HG03097 (cell line): ENCODE measurements at regions not wholly inside any gene's neighbourhood (a gene's known extent, or its start where the extent isn't known, plus 50 kb on each side); places are given as distances from the start of the nearest gene placed in this dataset.
"Not testable (repeated sequence)": the region's sequence is repeated elsewhere in the genome, so short reads cannot be mapped to it uniquely, and the experiment has no call there.

Source experiments
- ATAC-seq: cut with Tn5 transposase; IDR thresholded peaks from one replicate; pipeline ENCODE4 v1.9.1; 2021; ENCODE audit not compliant: unreplicated experiment, low FRiP score

DNA sequence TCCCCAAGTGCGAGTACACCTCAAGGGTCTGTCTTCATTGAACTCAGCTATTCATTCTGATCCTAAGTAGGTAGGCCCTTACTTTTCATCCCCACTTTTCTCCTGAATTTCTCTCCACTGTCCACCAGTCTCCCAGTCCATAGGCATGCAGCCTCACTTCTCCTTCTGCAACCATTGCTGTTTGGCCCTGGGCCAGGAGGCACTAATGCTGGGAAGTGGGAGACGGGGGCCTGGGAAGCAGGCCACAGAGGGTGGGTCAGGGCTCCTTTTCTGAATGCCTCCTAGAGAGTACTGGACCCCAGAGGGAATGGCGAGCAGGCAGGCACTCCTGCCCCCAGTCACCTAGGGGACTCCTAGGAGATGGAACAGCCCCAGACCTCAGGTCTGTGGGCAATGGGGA lies 203.5 kb upstream of the RPL34 start:
- no peak for ATAC-seq

DNA sequence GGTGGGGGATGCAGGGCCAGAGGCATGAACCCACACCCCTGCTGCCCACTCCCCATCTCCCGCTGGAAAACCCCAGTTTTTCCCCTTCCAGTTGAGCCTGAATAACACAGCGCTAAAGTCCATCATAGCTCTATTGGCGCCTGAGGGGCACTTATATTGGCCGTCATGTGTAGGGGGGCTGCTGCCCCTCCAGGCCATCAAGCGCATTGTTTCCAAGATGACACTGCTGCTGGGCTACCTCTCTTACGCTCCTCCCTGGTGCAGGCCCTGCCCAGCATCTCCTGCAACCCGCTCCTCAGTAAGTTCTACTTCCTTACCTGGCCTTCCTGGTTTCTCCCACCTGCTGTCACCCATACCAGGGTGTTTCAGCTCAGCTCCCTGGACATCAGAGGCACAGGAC lies 205.0 kb upstream of the RPL34 start:
- ATAC-seq = no peak

DNA sequence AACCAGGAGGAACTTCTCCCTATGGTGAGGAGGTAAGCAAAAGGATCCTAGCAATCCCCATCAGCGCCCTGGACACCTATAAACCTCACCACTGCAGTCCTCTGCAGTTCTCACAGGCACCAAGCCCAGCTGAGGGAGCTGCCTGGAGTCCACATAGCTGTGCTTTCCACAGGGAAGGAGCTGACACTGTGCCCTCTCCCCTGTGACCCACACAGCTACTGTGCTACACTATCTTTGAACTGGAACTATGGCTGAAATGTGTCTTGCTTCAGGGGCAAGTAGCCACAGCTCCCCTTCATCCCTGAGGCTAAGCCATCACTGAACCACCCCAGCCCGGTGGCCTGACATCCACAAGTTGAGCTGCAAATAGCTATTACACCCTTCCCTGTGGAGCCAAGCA lies 208.5 kb upstream of the RPL34 start:
- ATAC-seq = no peak

DNA sequence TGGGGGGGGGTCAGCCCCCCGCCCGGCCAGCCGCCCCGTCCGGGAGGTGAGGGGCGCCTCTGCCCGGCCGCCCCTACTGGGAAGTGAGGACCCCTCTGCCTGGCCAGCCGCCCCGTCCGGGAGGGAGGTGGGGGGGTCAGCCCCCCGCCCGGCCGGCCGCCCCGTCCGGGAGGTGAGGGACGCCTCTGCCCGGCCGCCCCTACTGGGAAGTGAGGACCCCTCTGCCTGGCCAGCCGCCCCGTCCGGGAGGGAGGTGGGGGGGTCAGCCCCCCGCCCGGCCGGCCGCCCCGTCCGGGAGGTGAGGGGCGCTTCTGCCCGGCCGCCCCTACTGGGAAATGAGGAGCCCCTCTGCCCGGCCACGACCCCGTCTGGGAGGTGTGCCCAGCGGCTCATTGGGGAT lies 210.7 kb upstream of the RPL34 start:
- ATAC-seq = not testable (repeated sequence)

DNA sequence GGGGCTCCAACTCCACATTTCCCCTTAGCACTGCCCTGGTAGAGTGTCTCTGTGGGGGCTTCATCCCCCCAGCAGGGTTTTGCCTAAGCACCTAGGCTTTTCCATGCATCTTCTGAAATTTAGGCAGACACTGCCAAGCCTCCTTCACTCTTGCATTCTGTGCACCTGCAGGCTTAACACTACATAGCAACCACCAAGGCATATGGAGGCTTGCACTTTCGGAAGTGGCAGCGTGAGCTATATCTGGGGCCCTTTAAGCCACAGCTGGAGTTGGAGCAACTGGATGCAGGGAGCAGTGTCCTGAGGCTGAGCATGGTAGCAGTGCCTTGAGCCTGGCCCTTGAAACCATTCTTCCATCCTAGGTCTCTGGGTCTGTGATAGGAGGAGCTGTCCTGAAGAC lies 214.8 kb upstream of the RPL34 start:
- ATAC-seq = no peak

DNA sequence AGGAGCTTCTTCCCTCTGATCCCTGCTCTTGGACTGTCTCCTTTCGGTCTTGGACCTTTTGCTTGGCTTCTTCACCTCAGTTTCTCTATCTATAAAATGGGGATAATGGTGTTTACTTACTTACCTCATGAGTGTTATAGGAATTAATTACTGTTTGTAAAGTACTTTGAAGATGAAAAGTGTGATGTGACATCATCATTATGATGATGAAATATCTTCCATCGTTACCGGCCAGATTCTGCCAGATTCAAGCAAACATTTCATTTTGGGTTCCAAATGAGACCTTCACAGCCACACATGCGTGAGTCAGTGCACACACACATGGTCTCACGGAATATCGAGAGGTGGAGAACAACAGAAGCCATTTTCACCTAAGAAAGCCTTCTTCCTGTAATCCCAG lies 220.1 kb upstream of the RPL34 start:
- no peak for ATAC-seq

DNA sequence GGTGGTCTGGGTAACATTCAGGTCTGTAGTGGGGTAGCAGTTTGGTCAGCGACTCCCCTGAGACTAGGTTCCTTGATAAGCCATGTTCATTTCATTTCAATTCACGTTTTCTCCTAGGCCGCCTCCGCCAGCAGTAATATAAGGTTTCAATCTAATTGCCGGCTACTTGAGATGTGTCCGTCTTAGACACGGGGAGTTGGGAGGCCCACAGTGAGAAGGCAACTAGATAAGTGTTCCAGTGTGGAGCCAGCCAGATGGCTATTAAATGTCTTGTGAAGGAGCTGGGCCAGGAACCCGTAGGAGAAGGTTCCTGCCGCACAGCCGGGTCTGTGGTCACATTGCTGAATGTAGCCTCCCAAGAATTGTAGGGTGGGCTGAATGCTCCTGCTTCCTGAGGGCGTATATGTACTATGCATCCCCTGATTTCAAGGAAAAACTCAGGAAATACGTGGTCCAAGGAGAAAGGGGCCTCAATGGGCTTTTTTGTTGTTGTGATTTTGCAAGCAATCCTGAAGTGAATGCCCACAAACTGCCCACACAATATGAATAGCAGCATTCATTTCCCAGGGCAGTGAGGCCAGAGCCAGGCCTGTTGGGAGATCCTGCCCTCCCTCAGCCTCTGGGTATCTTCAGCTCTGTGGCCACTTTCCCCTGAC lies 220.6 kb upstream of the RPL34 start:
- no peak for ATAC-seq

DNA sequence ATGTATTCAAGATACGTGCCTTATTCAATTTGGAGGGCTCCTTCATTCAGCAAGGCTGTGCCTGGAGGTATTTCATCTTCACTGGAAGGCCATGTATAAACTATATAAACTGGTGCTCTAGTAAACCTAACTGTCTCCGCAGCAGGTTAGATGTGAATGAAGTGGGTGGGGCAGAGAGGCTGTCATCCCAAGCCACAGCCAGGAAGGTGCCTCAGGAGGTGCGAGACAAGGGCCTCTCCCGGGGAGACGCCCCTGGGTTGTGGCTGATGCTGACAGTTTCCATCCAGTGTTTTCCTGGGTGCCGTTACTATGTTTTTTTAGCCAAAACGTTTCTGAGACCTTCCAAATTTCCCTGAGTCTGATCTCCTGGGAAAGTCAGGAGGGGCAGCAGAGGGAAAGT lies 221.5 kb upstream of the RPL34 start:
- ATAC-seq = no peak

DNA sequence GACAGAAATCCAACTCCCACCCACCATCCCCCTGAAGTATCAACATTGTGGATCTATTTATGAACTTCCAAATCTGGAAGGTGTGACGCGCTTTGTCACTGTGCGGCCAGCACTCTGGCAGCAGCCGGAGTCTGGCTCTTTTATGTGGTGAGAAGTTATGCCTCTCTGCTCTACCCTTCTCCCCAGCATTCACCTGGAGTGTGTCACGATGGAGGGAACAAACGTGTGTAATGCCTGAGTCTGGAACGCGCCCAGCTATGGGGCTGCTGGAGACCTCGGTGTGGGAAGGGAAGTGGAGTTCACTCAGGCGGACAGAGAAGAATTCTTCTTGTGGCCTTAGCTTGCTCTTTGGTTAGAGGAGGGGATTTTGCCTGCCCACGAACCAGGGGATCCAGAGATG lies 222.1 kb upstream of the RPL34 start:
- no peak for ATAC-seq

DNA sequence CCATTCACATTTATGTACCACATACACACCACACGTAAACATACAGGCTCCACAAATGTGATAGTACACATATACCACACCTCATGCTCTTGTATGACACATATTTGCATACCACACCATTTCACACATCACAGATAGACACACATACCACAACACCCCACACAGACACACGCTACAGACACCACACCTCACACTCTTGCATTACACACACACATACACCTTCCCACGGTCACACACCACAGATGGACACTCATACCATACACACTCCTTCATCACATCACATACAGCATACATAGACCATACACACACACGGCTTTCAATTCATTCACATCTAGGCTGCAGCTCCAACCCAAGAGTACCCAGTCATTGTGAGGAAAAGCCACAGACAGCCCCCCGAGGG lies 222.5 kb upstream of the RPL34 start:
- no peak for ATAC-seq

DNA sequence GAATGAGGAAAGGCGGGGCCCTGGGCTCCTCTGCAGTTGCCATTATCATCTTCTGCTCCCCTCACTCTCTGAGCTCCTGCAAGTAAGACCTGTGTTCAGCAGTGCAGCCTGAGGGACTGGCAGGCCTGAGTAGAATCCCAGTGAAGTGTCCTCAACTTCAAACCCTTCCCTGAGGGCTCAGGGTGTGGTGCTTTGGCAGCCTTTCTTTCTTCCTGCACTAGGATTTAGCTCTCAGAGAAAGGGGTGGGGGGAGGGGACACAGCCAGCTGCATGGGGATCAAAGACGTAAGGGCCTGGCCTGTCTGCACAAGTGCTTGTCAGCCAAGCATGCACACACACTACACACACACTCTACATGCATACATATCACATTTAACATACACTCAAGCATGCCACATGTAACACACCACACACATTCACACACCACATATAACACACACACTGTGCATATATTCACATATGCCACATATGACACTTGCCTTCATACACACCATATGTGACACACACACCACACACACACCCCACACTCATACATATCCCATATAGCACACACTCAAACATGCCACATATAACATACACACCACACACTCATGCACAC lies 223.4 kb upstream of the RPL34 start:
- no peak for ATAC-seq

DNA sequence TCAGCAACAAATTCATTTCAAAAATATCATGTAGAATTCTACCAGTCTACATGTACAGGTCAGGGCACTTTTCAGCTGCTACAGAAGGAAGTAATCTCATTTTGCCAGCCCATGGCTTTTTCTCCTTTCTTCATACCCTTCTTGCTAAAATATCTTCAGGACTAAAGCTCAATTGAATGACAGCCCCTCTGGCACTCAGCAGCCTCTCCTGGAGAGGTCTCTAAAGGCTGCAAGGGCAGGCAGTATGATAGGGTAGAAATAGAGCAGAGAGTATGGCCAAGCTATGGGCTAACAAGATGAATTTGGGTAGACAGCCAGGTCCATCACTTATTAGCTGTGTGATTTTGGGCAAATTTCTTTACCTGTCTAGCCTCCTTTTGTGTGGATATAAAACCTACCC lies 224.6 kb upstream of the RPL34 start:
- no peak for ATAC-seq

DNA sequence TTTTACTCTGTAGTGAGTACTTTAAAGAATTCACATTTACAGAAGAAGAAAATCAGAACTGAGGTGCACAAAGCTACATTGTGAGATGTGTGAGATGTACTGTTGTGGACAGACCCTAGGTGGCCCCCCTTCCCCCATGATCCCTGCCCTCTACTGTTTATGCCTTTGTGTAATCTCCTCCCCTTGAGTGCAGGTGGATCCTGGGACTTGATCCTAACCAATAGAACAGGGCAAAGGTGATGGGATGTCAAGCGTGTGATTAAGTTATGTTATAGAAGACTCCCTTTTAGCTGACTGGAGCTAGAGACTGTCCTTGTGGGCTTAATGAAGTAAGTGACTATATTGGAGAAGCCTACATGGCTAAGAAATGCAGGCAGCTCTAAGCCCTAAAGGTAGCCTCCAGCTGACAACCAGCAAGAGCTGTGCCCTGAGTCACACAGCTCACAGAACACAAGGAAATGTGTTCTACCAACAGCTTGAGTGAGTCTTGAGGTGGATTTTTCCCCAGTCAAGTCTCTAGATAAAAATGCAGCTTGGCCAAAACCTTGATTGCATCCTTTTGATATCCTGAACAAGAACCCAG lies 225.2 kb upstream of the LEF1 start:
- ATAC-seq = no peak

DNA sequence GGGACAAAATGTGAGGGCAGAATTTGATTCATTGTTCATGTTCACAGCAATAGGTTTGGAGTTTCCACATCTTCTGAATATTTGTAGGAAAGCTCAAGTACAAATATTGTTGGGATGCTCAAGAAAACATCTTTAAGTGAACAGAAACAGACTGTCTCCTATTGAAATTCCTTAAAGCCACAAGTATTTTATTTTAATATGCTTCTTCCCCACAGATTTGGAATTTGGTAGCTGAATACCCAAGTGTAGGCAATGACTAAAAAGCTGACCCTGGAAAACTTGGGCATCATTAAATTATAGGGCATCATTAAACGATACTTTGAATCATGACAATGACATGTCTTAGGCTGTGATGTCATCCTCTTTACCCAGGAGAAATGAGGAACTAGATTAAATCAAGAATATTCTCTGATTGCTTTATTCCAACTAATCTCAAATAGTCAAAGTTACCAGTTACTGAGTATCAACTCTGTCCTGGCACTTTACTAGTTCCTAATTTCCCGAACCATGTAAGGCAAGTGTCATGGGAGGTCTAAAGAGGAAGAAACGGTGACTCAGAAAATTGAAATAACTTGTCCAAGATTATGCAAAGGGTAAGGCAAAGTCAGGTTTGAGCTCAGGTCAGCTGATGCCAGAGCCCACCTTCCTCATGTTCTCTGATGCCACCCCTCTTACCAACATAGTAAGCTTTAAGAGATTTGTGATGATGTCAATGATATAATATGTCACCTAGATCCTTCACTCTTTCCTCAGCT lies 223.1 kb upstream of the LEF1 start:
- ATAC-seq = no peak

DNA sequence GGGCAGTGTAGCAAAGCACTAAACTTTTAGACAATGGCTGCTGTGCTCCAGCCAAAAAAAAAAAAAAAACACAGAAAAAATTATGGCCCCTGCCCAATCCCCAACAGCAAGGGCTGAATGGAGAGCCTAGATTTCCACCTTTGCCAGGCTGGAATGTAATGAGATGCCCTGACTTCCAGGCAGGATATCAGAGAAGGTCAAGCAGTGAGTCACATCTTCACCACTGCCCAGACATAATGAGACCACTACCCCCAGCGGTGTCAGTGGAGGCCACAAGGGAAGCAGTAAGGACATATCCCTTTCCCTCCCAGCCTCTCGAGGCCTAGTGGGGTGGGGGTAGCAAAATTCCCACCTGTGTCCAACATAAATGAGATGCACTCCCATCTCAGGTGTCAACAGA lies 216.3 kb upstream of the LEF1 start:
- ATAC-seq = no peak

DNA sequence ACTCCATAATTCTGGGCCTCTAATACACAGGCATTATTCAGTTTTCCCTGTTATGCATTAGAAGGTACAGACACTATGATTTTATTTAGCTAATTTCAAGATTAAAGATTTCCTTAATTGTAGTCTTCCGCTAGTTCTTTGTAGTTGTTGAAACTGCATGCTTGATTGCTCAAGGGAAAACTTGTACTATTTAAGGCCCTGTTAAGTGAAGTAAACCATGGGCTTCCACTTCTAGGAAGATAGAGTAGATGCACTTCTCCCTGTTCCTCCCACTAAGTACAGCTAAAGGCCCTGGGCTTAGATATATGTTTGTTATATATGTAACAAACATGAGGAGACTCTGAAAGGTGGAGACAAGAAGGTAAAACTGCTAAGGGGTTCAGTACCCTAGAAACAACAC lies 215.8 kb upstream of the LEF1 start:
- no peak for ATAC-seq

DNA sequence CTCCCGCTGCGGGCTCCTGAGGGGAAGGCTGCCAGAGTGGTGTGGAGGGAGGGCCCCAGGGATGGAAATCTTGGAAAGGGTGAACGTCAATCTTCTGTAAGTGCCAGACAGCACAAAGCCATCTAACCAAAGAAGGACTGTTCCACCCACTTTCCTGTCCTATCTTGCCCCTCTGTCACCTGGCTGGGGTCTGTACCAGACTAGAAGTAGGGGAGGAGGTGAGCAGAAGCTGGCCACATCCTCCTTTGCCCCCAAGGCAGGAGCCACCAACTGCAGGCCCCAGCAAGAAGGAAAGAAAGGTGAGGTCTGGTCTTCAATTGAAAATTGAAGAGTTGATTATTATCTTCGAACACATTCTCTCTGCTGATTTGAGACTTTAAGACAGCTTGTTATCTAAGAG lies 214.4 kb upstream of the LEF1 start:
- no peak for ATAC-seq

DNA sequence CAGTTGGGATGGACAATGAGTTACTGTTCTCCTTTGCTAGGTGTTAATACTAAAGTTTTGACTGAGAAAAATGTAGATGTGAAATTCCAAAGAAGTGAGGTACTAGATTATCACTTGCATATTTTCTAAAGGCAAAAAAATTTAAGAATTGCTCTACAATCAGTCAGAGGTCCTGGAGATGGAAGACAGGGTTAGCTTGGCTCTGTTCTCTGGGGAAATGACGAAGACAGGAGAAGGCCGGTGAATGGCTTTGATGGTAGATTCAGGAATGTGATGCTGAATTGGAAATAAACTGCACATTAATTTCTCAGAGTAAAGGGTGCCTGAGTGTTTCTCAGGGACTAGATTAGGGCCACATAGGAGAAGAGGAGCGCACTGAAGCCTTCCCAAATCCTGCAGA lies 214.0 kb upstream of the LEF1 start:
- no peak for ATAC-seq

DNA sequence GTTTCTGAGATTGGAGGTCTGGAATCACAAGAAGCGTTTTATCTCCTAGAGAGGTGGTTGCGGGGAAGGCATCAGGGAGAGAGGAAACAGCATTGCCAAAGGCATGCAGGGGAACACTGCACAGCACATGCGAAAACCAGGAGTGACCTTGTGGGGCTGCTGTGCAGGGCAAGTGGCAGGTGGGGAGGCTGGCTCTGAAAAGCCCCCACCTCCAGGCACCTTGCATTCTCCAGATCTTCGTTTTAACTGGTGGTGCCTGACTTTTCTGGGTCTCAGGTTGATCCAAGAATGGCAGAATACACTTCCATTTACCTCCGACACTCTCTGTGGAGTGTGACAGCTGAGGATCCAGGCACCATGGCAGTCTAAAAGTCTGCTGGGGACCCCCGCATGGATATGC lies 209.4 kb upstream of the LEF1 start:
- ATAC-seq = no peak

DNA sequence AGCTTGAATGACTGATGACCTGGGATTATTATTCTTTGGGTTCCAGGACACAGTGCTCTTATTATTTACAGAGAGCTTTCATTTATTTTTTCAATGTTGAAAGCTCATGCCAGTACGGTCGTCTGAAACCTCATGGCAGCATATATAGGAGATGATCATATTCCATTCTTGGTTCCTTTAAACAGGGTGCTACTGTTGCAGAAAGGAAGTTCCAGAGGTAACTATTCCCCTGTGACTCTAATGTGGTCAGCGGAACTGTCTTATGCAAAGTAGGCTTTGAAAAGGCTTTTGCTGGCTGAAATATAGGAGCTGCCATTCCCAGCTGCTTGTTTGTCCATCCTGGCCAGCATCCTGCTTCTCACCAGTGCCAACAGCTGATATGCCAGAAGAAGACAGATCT lies 208.3 kb upstream of the LEF1 start:
- ATAC-seq = no peak

DNA sequence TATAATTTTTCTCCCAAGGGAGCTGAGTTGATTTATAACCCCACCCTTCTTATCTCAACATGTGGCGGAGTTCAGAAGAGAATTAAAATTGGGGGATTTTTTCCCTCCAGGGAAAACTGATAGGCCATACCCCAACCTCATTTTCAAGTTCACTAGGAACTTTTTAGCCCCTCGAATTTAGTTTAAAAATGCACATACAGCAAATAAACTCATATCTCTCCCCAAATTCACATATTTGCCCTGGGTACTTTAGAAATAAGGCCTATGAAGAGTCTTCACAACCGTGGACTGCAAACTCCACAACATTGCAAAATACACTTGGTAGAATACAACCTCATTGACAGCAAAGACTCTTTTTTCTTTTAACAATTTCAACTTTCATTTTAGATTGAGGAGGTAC lies 206.7 kb upstream of the LEF1 start:
- no peak for ATAC-seq

DNA sequence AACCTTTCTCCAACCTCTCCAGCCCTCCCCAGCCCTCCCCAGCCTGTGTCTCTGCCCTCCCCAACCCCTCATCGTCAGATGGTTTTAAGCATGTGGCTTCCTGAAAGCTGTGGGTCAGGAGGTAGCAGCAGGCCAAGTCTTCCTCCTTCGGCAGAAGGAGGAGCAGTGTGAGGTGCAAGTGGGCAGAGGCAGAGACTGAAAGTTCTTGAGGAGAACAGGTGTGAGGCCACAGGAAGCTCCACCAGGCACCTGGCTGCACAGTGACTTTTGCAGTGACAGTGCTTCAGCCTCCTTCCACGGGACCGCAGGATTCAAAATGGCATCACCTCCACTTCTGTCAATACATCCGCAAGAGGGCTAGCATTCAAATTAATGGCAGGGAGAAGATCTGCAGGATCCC lies 203.9 kb upstream of the LEF1 start:
- ATAC-seq = no peak
